ENCODE measurements at regions not wholly inside any gene's neighbourhood (a gene's known extent, or its start where the extent isn't known, plus 50 kb on each side); places are given as distances from the start of the nearest gene placed in this dataset.

- TF ChIP-seq FOXJ3 (CRISPR knock-in tag; IDR thresholded peaks at IDR 0.05; ENCODE audit: borderline replicate concordance) (no peak), MAX (IDR thresholded peaks at IDR 0.05) (no peak), NFATC3 (CRISPR knock-in tag; IDR thresholded peaks at IDR 0.05) (no peak)
Measured at GRCh38 chr1:109816975-109817535, 53.3 kb upstream of the EPS8L3 start.
